ENCODE measurements at regions not wholly inside any gene's neighbourhood (a gene's known extent, or its start where the extent isn't known, plus 50 kb on each side); places are given as distances from the start of the nearest gene placed in this dataset.
"Not testable (repeated sequence)": the region's sequence is repeated elsewhere in the genome, so short reads cannot be mapped to it uniquely, and the experiment has no call there.

DNA sequence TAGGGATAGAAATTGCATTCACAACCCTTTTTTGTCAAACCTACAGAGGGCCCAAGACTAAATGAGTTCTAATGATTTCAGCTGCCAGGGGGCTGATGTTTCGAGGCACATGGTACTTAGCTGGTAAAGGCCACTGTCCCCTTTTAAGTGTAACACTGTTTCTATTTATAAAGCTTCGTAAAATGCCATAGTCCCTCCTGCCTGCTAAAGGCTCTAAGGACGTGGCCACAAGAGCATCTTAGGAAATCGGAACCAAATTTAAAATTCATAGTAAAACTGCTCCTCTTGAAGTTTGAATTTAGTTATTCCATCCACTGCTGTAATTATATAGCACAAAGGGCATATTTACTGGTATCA lies 170.3 kb upstream of the WWC1 start:
- DNase-seq (ENCODE audit: low read depth in 4 of 4, low spot score in 2 of 4) = no peak

DNA sequence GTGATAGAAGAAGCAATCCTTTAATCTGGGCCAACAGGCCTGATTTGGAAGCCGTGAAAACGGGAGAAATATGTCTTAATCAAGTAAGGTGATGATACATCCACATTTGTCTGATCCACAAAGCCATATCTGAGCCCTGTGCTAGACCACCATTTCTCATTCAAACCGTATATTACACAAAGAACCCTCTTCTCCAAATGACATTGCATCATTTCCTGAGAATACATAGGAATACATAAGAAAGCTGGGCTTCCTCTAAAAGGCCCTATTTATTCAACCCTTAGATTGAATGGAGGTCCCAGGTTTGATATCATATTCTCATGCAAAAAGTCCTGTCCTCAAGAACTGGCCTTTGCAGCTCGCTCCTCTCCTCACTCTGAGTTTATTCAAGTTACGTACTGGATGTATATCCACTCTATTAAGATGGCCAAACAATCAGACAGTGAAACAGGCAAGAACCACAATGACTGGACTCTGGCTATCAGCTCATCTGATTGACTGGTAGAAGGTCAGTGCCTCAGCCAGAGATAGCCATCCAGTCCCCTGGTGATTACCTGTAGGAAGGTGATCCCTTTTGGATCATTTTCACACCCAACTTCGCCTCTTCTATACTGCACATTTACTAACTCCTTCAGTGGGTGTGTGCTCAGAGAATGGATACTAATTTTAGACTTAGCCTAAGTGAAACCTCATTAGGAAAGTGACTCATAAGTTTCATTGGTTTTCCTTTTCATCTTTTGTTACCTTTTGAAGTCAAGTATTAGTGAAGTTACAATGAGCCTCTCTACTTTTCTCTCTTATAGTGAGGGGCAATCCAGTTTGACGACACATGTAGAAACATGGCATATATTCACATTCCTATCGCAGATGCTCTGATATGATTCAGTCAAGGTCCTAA lies 167.6 kb upstream of the WWC1 start:
- no peak for DNase-seq (ENCODE audit: low read depth in 4 of 4, low spot score in 2 of 4)

DNA sequence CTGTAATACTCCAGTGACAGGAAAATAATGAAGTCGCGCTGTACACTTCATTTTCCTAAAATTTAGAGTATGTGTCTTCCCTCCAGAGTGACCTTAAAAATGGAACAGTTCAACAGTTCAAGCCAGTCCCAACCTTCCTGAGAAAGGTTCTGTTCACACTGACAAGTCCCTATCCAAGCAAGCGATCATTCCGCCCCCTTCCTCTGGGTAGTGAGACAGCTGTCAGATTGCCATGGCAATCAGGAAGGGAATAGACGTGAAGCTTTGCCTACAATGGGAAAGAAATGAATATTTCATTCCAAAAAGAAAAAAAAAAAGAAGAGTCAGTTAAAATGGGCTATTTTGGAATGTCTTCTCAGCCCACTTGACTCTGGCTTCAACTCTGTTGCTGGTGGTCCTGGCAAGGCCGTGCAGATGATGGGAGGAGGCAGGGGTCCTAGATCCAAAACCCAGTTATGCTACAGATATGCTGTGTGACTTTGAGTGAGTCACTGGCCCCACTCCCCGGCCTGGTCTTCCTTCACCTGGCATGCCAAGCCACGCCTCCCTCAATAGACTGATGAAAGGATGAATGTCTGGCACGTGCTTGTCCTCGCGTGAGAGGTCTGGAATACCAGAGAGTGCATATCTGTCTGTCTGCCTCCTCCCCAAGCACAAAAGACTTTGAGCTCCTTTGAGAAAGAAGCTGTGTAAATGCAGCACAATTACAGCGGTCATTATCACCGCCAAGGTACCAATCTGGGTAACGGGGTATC lies 165.8 kb upstream of the WWC1 start:
- no peak for DNase-seq (ENCODE audit: low read depth in 4 of 4, low spot score in 2 of 4)

DNA sequence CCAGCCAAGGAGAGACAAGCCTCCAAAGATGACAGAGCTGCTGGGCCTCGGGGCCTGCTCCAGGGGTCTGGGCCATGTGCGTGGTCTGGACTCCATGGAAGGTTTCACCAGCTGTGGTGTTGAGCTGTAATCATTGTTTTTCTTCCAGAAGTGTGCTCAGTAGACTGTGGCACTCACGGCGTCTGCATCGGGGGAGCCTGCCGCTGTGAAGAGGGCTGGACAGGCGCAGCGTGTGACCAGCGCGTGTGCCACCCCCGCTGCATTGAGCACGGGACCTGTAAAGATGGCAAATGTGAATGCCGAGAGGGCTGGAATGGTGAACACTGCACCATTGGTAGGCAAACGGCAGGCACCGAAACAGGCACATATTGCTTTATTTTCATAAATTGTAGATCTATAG lies 164.8 kb upstream of the WWC1 start:
- DNase-seq (ENCODE audit: low read depth in 4 of 4, low spot score in 2 of 4) = no peak

DNA sequence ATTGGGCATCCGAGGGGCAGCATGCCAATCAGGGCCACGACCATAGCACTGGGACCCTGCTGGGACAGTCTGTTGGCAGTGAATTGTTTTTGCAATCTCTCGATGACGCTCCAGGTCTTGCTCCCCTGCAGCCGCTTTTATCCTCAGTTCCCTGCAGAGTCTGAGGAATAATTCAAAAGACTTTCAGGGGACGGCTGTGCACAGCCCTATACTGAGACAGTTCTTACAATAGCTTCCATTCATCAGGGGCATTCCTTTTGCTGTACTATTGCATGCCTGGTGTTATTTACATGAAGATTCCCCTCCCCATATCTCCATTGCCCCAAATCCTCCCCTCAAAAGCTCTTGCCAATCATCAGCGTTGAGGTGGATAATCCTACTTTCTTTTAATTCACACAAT lies 163.3 kb upstream of the WWC1 start:
- no peak for DNase-seq (ENCODE audit: low read depth in 4 of 4, low spot score in 2 of 4)

DNA sequence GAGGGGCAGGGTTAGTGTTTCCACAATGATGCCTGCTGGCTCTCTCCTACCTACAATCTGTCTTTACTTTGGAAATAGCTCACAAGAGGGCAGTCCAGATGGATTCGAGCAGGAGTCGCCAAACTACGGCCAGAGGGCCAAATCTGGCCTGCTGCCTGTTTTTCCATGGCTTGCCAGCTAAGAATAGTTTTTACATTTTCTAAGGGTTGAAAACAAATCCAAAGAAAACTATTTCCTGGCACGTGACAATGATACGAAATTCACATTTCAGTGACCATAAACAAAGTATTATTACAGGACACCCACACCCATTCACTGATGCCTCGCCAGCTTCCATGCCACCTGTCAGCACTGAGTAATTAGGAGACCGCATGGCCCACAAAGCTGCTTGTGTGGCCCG lies 162.9 kb upstream of the WWC1 start:
- DNase-seq (ENCODE audit: low read depth in 4 of 4, low spot score in 2 of 4) = no peak

DNA sequence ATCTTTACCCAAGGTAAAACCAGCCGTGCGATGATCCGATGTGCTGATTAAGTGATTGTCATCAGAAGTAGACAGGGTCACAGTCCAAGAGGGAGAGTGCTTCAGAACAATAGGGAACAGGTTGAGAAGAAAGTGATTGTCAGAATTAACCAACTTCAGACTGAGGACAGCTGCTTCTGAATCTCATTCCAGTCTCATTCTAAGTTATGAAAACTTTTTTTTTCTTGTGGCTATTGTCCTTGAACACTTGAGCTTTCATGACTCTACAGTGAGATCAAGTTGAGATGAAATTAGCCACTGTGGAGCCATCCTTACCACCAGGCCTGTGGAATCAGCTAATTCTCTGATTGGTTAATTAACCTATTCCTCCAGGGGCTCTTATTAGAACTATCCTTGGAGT lies 159.9 kb upstream of the WWC1 start:
- no peak for DNase-seq (ENCODE audit: low read depth in 4 of 4, low spot score in 2 of 4)

DNA sequence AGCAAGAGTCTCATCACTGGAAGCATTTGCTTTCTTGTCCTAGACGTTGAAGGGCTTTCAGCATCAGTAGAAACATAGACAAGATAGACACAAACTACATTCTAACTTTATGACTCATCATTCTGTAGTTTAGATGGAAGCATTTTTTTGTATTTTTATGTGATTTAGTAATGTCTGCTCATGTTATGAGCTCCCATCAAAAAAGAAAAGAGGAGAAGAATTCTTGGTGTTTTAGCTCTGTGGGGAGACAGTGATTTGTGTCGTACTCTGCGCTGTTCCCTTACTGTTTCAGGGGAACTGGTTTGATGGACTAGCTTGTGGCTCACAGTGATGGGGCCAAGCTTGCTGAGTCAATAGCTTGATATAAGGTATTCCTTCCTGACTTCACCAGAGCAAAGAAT lies 159.2 kb upstream of the WWC1 start:
- DNase-seq (ENCODE audit: low read depth in 4 of 4, low spot score in 2 of 4) = no peak

DNA sequence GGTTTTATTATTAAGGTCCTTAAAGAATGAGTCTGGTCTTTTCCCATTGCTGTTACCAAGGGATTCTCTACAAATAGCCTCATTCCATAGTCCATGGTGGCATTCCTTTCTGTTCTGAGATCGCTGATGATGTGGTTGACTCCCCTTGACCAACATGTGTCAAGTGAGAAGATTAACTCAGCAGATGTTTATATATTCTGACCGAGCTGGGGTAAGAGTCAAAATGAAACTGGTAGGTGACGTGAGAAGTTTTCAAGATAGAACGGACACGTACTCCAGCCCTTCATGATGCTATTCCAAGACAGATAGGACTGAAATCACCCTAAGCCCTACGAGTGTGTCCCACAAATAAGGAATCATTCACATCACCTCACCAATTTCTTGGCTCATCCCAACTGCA lies 155.5 kb upstream of the WWC1 start:
- DNase-seq (ENCODE audit: low read depth in 4 of 4, low spot score in 2 of 4) = no peak

DNA sequence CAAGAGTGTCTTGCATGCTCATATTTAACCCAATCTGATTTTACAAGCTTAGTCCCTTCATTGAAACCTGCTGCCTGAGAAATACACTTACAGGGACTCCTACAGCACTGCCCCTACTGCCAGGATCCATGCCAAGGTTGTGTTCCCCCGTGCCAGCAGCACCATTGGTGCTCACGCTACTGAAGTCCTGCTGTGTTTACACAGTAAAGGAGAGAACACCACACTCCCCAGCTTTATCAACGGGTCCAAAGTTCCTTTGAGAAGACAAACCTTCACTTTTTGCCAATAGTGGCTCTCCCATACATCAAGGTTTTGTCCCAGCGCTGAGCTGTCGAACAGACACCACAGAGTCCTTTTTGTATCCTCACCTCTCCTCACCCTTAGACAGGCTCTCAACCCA lies 155.1 kb upstream of the WWC1 start:
- DNase-seq (ENCODE audit: low read depth in 4 of 4, low spot score in 2 of 4) = no peak

DNA sequence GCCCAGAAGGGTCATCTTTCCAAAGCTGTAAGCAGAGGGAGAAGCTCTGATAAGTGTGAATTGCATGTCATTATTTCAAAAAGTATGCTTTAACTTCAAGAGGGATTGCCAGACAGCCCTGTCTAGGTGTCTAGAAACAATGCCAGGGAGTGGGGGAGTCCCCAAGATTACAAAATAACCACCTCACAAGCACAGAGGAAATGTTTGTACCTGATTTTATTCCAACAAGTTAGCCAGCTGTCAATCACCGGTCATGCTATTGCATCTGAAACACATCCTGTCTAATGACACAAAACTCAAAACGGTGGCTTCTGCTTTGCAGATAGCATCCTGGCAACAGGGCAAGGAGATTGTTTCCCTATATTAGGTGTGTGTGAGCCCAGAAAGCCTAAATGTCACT lies 154.2 kb upstream of the WWC1 start:
- no peak for DNase-seq (ENCODE audit: low read depth in 4 of 4, low spot score in 2 of 4)

DNA sequence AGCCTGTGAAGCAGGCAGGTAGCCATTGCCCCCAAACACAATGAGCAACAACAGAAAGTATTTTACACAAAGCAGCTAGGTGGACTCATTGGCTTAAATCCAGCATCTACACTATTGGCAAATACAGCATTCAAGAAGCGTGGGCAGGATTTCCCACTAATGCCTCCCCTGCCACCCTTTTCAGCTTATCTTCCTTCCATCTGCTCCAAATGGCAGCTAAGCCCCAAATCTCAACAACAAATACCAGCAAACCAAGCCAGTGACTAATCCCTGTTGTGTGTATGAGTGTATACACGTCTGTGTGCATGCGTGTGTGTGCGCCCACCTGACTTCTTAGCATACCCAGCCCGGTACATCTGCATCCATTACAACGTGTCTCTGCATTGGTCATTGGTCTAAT lies 151.2 kb upstream of the WWC1 start:
- no peak for DNase-seq (ENCODE audit: low read depth in 4 of 4, low spot score in 2 of 4)

DNA sequence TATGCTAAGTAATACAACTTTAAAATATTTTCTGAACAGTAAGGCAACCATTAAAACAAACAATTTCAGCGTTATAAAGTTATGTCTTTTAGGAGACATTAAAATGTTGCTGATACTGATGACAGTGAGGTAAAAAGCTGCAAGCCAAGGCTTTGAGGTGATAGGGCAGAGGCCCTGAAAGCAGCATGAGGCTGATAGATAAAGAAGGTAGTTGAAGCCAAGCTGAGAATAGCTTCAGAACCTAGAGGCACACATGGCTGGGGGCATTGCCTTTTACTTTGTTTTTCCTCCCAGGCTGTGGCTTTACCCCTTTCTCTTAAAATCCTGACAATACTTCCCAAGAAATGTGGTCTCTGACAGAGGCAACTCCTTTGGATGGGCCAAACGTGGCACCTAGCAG lies 149.0 kb upstream of the WWC1 start:
- DNase-seq (ENCODE audit: low read depth in 4 of 4, low spot score in 2 of 4) = no peak

DNA sequence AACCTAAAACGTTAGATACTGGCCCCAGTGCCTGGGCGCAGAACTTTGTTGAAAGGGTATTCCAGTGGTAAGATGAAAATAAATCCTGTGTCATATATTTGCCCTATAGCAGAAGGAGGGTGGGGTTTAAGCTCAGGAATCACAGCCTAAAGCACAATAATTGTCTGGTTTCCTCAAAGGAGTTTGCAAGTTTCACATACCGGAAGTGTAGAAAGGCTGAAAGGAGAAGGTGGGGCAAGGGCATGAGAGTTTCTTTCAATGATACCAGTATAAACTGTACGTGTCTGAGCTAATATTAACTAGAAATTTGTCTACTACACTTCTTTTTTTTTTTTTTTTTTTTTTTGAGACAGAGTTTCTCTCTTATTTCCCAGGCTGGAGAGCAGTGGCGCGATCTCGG lies 147.9 kb upstream of the WWC1 start:
- not testable (repeated sequence) for DNase-seq (ENCODE audit: low read depth in 4 of 4, low spot score in 2 of 4)

DNA sequence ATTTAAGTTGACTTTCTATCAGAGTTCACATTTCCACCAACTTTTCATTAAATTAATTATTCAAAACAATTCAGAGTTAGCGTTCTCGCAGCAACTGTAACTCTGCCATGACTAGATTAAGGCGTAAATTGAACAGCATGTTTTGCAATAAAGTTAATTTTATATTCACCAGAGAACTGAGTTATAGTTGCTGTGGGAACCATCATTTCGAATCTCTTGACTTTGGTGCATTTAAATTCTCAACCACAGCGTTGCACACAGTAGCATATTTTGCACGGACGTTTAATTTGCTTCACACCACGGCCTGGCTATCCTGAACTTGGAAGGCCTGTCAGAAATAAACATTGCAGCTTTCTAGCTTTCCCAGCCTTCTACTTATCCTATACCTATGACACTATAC lies 144.3 kb upstream of the WWC1 start:
- no peak for DNase-seq (ENCODE audit: low read depth in 4 of 4, low spot score in 2 of 4)

DNA sequence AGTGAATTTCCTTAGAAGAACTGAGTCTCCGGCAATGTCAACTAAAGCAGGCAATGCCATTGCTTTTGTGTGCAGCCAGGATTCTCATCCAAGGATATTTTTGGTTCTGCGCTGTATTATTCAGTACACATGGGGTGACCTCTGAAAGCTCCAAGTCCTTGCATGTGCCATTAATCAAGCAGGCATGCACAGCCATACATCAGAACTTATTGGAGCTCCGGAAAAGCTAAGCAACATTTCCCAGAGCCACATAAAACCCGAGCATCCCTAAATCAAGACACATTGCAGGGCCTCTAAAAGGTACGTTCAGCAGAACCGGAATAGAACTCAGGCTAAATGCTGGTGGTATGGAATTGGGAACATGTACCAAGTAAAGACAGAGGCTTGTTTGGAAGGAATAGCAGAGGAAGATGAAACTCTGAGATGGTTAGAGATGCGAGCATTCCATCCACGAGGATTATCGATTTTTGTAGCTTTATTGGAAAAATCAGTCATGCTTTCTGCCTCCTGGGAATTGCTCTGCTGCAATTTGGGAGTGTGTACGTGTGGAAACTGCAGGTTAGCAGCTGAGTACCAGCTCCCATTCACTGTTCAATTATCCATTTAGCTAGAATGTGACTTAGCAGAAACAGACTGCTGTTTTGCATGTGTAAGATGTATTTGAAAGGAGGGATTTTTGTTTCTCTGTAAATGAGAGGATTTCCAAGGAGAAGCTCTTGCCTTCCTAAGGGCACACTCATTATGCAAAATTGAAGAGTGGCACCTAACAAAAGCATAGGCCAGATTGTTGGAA lies 143.7 kb upstream of the WWC1 start:
- DNase-seq (ENCODE audit: low read depth in 4 of 4, low spot score in 2 of 4) = no peak

DNA sequence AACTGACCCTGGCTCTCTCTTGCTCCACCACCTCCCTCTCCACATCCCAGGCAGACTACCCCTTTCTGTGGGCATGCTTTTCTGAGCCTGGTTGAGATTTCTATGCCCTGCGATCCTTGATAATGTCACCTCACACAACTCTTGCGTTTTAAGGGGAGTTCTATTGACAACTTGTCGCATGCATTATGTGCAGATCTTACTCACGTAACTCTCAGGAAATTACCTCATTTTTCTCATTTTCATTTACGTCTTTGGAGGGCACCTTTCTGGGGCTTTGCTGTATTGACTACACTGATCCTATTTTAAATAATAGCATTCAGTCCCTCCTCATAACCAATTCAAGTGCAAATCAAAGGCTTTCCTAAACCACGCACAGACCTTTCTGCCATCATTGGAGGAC lies 140.4 kb upstream of the WWC1 start:
- DNase-seq (ENCODE audit: low read depth in 4 of 4, low spot score in 2 of 4) = no peak

DNA sequence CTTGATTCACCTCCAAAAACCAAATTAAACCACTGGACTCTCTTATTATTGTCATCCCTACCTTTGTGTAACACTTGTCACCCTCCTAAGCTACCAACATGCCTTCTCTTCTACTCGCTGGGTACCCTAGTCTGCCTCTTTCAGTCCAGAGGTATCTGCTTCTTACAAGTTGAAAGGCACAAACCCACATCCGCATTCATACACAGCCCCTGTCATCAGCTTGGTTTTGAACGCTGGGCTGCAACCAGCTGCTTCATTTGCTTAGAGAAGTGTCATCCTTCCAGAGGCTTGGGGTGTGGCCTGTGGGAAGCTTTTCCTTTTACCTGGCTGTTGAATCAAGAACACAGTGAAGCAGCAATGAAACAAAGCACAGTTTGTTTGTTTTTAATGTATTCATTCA lies 138.8 kb upstream of the WWC1 start:
- no peak for DNase-seq (ENCODE audit: low read depth in 4 of 4, low spot score in 2 of 4)

DNA sequence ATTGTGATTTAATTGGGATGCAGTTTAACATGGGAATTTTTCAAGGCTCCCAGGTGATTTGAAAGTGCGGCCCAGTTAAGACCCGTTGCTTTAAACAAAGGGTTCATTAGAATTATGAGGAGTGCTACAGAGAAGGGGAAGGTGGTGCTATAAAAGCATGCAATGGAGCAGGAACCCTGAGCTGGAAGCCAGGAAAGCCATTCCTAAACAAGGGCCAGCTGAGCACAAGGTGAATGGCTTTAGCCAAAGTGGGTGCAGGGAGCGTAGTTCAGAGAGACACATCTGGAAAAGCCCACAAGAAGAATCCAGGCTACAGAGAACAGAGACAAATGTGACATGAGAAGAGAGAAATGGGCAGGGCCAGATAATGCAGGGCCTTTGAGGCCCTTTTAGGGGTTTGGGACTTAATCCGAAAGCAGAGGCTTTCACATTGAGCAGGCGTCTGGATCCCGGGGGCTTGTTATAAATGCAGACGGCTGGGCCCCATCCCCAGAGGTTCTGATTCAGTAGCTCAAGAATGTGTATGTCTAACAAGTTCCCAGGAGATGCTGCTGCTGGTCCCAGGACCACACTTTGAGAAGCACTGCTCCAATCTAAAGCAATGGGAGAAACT lies 138.1 kb upstream of the WWC1 start:
- no peak for DNase-seq (ENCODE audit: low read depth in 4 of 4, low spot score in 2 of 4)

DNA sequence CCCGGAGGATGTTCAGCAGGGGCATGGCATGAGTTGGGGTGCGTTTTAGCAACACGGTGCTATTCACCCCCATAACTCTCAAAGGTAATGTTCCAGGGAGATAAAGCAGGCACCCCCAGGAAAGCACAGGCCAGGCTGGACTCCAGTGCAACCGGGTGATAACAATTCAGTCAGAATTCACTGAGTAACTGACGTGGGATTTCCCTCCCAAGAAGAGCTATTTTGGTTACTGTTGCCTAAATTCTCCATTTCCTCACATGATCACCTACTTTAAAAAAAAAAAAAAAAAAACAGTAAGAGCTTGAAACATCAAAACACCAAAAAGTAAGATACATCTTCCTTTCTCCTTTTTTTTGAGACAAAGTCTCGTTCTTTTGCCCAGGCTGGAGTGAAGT lies 137.6 kb upstream of the WWC1 start:
- DNase-seq (ENCODE audit: low read depth in 4 of 4, low spot score in 2 of 4) = no peak

DNA sequence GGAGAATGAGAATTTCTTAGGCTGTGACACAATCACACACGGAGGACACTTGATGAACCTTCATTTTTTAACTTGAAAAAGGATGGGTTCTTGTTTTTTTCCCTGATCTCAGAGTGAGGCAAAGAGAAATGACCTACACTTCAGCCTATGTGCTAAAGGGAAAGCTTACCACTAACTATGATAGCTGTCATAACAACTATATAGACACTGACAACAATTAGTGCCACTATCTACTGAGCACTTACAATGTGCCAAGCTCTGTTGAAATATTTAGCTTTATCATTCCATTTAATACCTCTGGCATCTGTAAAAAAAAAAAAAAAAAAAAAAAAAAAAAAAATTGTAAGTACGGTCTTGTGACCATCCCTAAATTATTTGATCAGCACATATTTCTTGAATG lies 135.9 kb upstream of the WWC1 start:
- DNase-seq (ENCODE audit: low read depth in 4 of 4, low spot score in 2 of 4) = no peak

All from left renal cortex interstitium (tissue), 4 donors.